Left renal cortex interstitium (tissue), 4 donors: ENCODE measurements at regions not wholly inside any gene's neighbourhood (a gene's known extent, or its start where the extent isn't known, plus 50 kb on each side); places are given as distances from the start of the nearest gene placed in this dataset.
A peak's percentile ranks its signal among the peaks of the same experiment; 100 is the strongest.
"Not testable (repeated sequence)": the region's sequence is repeated elsewhere in the genome, so short reads cannot be mapped to it uniquely, and the experiment has no call there.

Experiments
- DNase-seq, 4 donors: peaks; one replicate each; pipeline ENCODE4 v3.0.0-alpha.2; 2013; ENCODE audit warnings: low read depth in 4 of 4, low spot score in 2 of 4, missing footprints in 1 of 4

DNA sequence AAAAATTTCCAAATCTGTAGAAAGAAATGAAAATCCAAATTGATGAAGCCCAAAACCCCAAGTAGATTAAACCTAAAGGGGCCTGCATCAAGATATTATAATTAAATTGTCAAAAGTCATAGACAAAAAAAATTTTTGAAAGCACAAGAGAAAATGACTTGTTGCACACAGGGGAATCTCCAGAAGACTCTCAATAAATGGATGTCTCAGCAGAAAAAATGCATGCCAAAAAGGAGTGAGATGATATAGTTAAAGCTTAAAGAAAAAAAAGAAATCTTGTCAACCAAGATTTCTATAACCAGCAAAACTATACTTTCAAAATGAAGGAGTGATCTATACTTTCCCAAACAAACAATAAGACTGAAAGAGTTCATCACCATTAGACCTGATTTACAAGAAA is 393.2 kb upstream of the SPAG17 start:
- no peak for DNase-seq

DNA sequence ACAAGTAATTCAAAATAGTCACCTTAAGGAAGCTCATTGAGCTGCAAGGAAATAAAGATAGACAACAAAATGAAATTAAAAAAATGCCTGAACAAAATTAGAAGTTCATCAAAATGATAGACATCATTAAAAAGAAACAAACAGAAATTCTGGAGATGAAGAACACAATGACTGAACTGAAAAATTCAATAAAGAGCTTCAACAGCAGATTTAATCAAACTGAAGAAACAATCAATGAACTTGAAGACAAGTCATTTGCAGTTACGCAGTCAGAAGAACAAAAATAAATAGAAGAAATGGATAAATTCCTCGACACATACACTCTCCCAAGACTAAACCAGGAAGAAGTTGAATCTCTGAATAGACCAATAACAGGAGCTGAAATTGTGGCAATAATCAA is 390.0 kb upstream of the SPAG17 start:
- no peak for DNase-seq

DNA sequence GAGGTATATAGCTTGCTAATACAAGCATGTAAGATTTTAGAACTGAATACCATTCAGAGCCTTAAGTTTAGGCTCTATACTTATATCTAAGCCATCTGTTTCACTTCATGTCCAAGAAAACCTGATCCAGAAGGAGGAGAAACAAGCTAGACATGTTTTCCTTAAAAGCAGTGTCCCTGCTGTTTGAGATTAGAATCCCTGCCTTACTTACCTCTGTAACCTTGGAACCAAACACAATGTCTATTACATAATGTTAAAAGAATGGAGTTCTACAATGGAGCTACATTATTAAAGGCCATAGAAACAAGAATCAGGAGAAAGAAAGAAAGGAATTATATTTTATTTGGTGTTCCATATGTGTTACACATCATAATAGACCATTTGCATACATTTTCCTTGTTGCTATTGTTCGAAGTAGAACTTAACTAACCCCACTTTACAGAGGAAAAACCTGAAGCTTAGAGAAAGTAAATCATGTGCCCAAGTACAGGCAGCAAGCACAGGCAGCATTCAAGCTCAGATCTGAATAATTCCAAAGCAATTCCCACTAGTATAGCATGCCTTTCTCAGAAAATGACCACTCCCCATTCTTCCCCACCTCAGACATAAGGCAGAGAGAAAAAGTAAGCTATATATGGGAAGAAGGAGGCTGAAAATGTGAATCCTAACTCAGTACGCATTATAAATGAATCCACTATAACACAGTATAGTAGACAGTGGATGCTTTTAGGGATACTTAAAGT is 380.1 kb upstream of the SPAG17 start:
- no peak for DNase-seq

DNA sequence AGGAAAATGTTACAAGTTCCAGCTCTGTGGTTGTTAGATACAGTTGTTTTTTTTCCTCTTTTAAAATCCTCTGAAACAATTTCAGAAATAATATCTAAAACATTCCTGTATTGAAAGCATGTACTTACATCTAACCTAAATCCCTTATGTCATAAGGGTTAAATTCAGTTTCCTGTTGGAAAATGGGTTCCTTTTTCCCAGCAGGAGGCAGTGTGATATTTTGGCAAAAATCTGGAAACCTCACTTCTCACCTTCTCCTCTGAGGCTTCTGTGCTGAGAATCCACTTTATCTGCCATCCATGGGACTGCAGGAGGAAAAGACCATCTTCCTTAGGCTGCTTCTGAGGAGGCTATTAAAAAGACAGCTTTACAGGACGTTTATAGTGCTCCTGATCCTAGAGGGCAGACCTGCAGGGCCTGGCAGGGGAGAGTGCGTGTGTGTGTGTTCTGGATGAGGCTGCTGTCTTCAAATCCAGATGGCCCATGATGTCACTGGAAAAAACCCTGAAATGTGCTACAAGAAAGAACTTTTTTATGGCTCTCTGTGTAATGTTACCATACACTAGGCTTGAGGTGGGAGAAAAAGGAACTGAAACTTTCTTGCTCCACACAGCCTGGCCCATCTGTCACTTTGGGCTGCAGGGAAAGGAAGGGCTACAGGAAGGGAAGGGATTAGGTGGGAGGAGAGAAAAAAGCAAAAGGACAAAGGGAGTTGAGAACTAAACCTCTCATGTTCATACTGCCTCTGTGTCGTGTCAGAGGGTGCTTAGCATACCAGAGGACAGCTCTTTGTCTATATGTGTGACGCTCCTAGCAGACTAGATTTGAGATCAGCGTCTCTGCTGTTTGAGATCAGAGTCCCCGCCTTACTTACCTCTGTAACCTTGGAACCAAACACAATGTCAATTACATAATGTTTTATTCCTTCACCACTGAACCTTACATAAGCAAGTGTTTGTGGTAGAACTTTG is 379.2 kb upstream of the SPAG17 start:
- no peak for DNase-seq

DNA sequence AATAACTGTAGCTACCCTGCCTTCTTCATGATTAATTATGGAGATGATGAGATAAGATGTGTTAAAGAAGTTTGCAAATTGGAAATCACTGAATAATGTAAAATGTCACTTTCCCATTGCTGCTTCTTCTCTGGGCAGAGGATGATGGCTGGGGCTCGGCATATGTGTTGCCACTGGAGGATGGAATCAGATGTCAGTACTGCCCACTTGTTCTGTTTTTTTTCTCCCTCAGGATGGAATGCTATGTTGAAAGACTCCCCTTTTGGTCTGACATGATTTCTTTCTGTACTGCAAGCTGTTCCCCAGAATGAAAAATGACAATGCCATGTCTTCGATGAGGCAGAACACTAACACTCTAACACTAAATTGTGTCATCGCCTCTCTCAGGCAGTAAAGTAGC is 373.9 kb upstream of the SPAG17 start:
- no peak for DNase-seq

DNA sequence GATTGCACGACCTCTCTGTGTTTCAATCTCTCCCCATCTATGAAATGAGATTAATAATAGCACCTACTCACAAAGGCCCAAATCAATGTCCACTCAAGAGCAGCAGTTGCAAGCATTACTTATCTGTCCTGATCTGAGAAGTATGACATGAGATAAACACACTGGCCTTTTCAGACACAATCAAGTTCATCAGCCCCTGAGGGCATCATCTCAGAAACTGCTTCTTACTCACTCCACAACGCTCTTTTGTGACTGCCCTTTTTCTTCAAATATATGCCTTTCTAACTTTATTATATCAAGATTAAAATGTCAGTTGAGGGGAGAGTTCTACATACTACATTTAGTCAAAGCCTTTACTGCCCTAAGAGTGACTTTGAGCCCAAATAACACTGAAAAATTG is 371.9 kb upstream of the SPAG17 start:
- DNase-seq: no peak

DNA sequence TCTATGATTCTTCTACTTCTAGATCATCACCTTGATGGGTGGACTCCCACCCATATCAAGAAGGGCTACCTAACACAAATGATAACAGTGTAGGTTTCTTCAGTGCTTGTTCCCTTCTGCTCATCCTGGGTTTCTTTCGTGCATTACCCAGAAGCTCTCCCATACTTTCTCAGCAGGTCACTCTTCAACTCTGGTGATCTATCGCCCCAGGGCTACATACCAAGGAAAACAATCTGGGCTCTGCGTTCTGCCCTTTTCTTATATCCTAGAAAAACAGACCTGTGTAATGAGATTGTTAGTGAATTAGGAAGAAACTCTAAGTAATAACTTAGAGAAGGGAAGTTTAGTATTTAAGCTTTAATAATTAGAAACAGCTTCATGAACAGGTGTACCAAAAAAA is 370.6 kb upstream of the SPAG17 start:
- DNase-seq: no peak

DNA sequence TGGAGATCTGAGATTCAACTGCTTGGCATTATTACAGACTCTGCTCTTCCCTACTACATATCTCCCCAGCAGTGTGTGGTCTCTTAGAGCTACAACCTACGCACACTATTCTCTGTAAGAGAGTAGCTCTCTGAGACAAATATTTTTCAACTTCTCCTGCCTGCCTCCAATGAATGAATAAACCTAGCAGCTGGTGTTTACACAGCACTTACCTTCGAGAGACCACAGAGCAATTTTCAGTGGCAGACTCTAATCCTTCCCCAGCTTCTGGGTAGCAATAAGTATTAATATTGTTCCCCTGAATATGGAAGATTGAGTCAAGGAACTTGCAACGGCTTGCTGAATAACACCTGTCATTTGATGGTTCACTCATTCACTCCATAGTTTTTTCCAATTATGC is 350.9 kb upstream of the SPAG17 start:
- no peak for DNase-seq

DNA sequence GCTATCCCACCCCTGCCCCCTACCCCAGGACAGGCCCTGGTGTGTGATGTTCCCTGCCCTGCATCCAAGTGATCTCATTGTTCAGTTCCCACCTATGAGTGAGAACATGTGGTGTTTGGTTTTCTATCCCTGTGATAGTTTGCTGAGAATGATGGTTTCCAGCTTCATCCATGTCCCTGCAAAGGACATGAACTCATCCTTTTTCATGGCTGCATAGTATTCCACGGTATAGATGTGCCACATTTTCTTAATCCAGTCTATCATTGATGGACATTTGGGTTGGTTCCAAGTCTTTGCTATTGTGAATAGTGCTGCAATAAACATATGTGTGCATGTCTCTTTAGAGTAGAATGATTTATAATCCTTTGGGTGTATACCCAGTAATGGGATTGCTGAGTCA is 326.9 kb upstream of the SPAG17 start:
- not testable (repeated sequence) for DNase-seq

DNA sequence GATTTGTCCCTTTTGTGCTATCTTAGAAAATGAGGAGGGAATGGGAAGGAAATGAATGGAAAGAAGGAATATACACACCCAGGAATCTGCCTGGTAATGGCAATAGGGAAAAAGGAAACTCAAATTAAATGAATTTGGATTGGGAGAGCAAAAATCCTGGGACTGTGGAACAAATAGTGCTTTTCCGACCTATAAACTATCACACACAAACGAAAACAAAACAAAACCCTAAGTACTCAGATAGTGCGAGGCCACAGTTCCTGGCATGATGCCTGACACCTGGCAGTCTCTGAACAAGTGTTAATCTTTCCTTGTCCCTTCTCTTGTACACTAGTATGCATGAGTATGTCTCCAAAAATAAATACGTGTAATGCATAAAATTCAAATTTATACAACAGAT is 319.8 kb upstream of the SPAG17 start:
- no peak for DNase-seq

DNA sequence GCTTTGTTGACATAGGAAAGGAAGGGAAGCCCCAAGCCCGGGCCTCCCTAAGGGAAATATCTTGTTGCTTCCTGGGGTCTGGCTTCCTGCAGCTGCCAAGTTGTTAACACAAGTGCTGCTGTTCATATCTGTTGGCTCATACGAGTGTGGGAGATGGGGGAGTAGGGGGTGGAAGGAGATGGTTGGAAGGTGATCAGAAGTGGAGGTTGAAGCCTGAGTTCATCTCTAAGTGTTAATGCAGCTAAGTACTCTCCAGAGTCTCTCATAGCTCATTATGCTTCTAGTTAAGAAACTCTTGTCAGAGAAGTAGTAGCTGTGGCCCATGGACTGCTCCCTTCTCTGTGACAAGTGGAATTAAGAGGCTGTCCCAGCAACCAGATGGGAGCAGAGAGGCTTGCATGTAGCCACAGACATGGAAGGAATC is 319.2 kb upstream of the SPAG17 start:
- peak in 1 of 4 donors; percentile 8 for DNase-seq

DNA sequence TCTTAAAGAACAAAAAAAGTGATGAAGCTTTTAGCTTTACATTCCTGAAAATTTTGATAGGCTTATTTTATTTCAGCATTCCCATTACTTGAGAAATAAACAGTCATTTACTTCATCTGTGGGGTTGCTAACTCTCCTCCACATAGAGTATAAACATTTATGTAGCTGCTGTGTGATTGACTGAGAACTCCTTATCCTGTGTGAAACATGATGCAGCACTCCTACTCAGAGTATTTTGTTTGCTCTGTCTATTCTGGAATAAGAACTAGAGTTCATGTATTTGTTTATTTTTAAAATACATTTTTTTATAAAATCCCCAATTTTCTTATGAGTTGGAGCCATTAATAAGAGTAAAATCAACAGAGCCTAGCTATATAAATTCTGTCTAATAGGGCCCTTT is 318.7 kb upstream of the SPAG17 start:
- DNase-seq: peak in 1 of 4 donors; percentile 14

DNA sequence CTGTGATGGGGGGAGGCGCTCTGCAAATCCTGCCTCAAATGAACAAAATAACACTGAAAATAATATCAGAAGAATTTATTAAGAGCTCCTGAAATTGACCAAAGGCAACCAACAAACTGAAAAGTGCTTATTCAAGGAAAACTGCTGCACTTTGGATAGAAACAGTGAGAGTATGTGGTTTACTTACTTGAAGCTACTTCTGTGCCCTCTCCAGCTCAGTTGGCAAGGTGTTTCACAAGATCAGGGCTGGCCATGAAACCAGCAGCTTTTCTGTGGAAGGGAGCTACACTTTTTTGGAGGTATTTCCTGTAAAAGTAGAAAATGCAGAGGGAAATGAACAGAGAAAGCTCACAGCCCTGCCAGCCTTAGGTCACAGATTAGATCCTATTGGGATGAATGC is 310.0 kb upstream of the SPAG17 start:
- DNase-seq: no peak

DNA sequence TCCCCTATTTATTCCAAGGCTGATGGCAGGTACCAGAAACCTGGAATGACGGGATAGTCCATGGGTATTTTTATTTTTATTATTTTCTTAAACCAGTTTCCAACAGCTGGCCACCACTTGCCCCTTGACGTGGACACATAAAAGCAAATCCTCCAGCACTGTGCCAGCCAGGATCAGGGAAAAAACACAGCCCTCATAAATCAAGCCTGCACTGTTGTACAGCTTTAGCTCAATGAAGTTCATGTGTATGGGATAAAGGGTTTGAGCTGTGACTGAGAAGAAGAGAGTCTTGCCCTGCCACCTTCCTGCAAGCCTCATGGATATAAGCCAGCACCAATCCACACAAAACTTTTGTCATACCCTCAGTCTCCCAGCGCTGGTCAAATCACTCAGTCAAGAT is 303.8 kb upstream of the SPAG17 start:
- no peak for DNase-seq

DNA sequence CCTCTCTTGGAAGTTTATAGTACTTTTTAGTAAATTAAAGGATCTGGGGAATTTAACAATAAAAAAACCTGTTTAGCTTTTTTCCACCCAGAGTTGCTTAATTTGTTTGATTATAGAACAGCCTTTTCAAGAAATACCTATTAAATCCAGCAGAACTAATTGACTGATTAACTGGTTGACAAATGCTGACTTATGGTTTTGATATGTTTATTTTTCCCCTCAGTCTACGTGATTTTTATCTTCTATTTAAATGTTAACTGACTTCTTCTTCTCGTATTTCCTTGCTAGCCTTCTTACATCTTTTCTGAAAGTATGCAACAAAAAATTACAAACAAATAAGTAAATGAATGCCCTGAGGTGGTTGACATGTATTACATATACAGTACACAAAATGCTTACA is 302.9 kb upstream of the SPAG17 start:
- no peak for DNase-seq

DNA sequence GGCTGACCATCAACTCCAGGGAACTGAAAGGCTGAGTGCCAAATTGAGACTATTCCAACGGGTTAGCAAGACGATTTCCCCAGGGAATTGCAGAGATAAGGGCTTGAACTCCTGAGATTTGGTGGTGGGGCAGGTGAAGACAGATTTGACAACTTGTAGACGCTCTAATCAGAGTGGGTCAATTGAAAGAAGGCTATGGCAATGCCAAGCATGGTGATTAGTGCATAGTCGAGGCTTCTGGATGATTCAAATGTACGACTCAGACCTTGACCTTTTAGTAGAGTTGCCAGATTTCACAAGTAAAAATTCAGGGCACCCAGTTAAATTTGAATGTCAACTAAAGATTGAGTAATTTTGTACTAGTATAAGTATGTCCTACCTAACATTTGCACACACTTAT is 302.1 kb upstream of the SPAG17 start:
- no peak for DNase-seq

DNA sequence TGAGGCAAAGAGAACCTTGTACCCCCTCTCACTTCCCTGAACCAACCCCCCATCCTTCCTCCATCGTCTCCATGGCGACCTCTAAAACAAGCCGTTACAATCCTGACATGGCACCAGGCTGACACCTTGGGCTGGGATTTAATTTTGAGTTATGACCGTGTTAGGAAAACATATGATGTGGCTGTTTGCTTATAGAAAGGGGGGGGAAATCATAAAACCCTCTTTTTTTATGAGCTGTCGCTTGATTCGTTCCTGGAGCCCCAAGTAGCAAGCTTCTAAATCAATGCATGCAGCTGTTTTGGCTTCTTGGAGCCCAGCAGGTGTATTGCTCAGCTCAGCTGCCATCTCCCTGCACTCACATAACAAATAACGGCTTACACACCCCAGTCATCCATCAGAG is 301.2 kb upstream of the SPAG17 start:
- DNase-seq: no peak

DNA sequence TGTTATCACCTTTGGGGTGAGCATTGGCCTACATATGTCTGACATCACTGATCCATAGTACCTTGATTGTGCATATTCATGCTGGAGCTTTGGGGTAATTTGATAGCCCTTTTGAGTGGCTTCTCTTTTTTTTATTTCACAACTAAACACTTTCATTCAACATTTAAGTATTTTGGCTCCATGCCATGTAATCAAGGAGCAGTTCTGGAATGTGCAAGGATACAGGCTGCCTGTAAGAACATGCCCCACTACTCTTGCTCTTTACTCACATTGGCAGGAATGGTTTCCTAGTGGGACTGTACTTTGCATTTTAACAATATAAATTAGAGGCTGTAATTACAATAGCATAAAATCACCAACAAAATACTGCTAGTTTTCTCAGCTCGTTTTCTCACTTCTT is 300.7 kb upstream of the SPAG17 start:
- DNase-seq: no peak

DNA sequence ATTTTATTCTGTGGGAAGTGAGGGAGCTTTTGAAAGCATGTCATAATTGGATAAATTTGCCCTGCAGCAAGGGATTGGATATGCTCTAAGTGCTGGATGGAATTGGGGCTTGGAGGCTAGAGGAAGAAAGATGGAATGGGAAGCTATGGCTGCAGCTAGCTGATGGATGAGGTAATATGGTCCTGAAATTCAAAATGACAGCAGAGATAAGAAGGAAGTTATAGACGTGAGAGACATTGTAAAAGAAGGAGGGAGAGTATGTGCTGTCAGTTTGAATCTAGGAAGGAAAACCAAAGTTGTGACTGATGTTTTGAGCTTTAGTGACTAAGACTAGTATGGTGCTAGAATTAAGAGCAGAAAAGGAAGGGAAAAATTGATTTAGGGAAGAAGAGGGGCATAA is 299.9 kb upstream of the SPAG17 start:
- no peak for DNase-seq

DNA sequence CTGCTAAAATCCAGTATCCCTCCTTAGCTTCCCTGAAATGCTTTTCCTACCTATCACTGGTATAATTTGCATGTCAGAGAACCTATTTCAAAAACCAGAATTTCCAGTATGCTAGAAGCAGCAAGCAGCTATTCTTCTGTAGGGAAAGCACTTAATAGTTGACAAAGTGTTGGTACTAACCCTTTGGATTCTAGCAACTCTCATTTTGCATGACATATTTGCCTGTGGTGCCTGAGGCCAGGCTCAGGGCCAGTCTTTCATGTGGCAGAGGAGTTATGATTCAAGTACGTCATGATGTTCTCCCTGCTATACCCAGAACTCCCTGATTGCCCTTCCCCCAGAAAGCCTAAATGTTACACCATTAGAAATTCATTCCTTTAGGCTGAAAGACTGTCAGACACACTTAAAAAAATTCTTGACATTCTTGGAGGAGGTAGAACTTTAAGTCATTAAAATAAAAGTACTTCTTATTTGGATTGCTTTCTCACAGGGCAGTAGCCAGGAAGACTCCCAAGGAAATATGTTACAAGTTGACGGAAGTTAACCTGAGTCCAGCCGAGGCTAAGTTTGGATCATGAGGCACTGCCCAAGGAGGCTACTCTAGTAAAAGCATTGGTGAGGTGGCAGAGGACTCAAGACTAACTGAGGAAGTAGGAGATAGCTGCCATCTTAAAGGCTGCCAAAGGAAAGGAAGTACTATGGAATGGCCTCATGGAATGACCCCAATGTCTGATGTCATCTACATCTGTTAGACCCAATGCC is 298.4 kb upstream of the SPAG17 start:
- no peak for DNase-seq

DNA sequence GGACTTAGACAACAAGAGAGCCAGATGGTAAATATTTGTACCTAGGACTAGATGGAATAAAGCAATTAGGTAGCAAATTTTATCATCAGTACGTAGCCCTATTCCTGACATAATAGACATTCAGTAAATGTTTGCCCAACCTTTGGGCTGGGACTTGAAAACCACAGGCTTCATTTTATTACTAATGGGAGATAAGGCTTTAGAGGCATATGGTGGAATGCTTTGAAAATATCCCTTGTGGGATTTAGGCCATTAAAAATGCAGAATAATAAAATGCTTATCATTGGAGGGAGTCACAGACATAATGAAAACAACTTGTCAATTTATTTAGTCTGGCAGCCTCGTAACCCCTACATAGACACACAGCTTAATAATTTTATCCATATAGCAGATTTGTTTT is 296.1 kb upstream of the SPAG17 start:
- DNase-seq: no peak
